Immature natural killer cell (primary cell): ENCODE measurements at regions not wholly inside any gene's neighbourhood (a gene's known extent, or its start where the extent isn't known, plus 50 kb on each side); places are given as distances from the start of the nearest gene placed in this dataset.

Source experiments
- DNase-seq, 3 donors: peaks; one replicate each; pipeline ENCODE4 v3.0.0; 2022; ENCODE audit warnings: mixed read lengths in 1 of 3
- H3K27ac Mint-ChIP-seq, 6 donors: one replicate each; pipeline ENCODE4 v1.8.0; 2020; ENCODE audit warnings: mixed read lengths in 6 of 6, mild to moderate bottlenecking in 5 of 6, inconsistent platforms in 4 of 6, moderate library complexity in 3 of 6
- H3K27me3 Mint-ChIP-seq, 3 donors: one replicate each; pipeline ENCODE4 v1.8.0; 2020 to 2021; ENCODE audit warnings: low read depth in 3 of 3, mild to moderate bottlenecking in 3 of 3, mixed read lengths in 3 of 3, moderate library complexity in 3 of 3, inconsistent platforms in 1 of 3
- H3K36me3 Mint-ChIP-seq, 3 donors: one replicate each; pipeline ENCODE4 v1.8.0; 2020; ENCODE audit warnings: mixed read lengths in 3 of 3, inconsistent platforms in 2 of 3, mild to moderate bottlenecking in 2 of 3
- H3K4me1 Mint-ChIP-seq, 2 donors: one replicate each; pipeline ENCODE4 v1.8.0; 2020; ENCODE audit warnings: inconsistent platforms in 2 of 2, mild to moderate bottlenecking in 2 of 2, mixed read lengths in 2 of 2, moderate library complexity in 1 of 2
- H3K4me3 Mint-ChIP-seq, 5 donors: one replicate each; pipeline ENCODE4 v1.8.0; 2020; ENCODE audit warnings: mild to moderate bottlenecking in 5 of 5, mixed read lengths in 5 of 5, inconsistent platforms in 3 of 5, moderate library complexity in 3 of 5
- H3K9me3 Mint-ChIP-seq, 6 donors: one replicate each; pipeline ENCODE4 v1.8.0; 2020; ENCODE audit warnings: mild to moderate bottlenecking in 6 of 6, mixed read lengths in 6 of 6, inconsistent platforms in 4 of 6, moderate library complexity in 3 of 6

- H3K4me3 Mint-ChIP-seq: no peak overlapping the region
- DNase-seq: no peak
- H3K9me3 Mint-ChIP-seq: peaks cover 0 to 1% (median 0%) of the 10 kb centered on the region in 6 donors
- no peaks in the 10 kb centered on the region for H3K36me3 Mint-ChIP-seq
- H3K4me1 Mint-ChIP-seq: no peaks in the 10 kb centered on the region
- H3K27ac Mint-ChIP-seq: no peak overlapping the region
- H3K27me3 Mint-ChIP-seq: peaks cover 0 to 5% (median 3%) of the 10 kb centered on the region in 3 donors
Observed at GRCh38 chr7:156223935-156224832, 411.9 kb upstream of the SHH start.

GRCh38 chr7:156222611-156223010, 410.3 kb upstream of the SHH start:
- no peaks in the 10 kb centered on the region for H3K4me1 Mint-ChIP-seq
- H3K36me3 Mint-ChIP-seq: no peaks in the 10 kb centered on the region
- H3K27me3 Mint-ChIP-seq: peaks cover 0 to 5% (median 3%) of the 10 kb centered on the region in 3 donors
- DNase-seq: no peak
- no peak overlapping the region for H3K4me3 Mint-ChIP-seq
- H3K27ac Mint-ChIP-seq: no peak overlapping the region
- H3K9me3 Mint-ChIP-seq: peaks cover 0 to 1% (median 0%) of the 10 kb centered on the region in 6 donors

- Mint-ChIP-seq H3K4me3 (no peak overlapping the region), H3K4me1 (no peaks in the 10 kb centered on the region), H3K36me3 (no peaks in the 10 kb centered on the region), H3K9me3 (peaks cover 0 to 1% (median 0%) of the 10 kb centered on the region in 6 donors), H3K27ac (no peak overlapping the region), H3K27me3 (peaks cover 0 to 5% (median 3%) of the 10 kb centered on the region in 3 donors)
- no peak for DNase-seq
Observed at GRCh38 chr7:156222151-156222550, 409.9 kb upstream of the SHH start.

- Mint-ChIP-seq H3K9me3 (peaks cover 0 to 1% (median 0%) of the 10 kb centered on the region in 6 donors), H3K4me1 (no peaks in the 10 kb centered on the region), H3K4me3 (no peak overlapping the region), H3K27me3 (peaks cover 0 to 5% (median 3%) of the 10 kb centered on the region in 3 donors), H3K27ac (no peak overlapping the region), H3K36me3 (no peaks in the 10 kb centered on the region)
- DNase-seq: no peak
Observed at GRCh38 chr7:156220701-156221100, 408.4 kb upstream of the SHH start.

- Mint-ChIP-seq H3K27ac (no peak overlapping the region), H3K4me3 (no peak overlapping the region), H3K27me3 (peaks cover 0 to 5% (median 3%) of the 10 kb centered on the region in 3 donors), H3K4me1 (no peaks in the 10 kb centered on the region), H3K36me3 (no peaks in the 10 kb centered on the region), H3K9me3 (peaks cover 0 to 1% (median 0%) of the 10 kb centered on the region in 6 donors)
- no peak for DNase-seq
Observed at GRCh38 chr7:156220078-156220605, 407.9 kb upstream of the SHH start.

- Mint-ChIP-seq H3K27ac (no peak overlapping the region), H3K36me3 (no peaks in the 10 kb centered on the region), H3K27me3 (peaks cover 0 to 5% (median 2%) of the 10 kb centered on the region in 3 donors), H3K9me3 (peaks cover 0 to 1% (median 0%) of the 10 kb centered on the region in 6 donors), H3K4me3 (no peak overlapping the region), H3K4me1 (no peaks in the 10 kb centered on the region)
- no peak for DNase-seq
Observed at GRCh38 chr7:156219307-156220077, 407.2 kb upstream of the SHH start.

GRCh38 chr7:156218544-156219306, 406.5 kb upstream of the SHH start:
- H3K9me3 Mint-ChIP-seq: peaks cover 0 to 1% (median 0%) of the 10 kb centered on the region in 6 donors
- H3K4me1 Mint-ChIP-seq: no peaks in the 10 kb centered on the region
- no peak for DNase-seq
- no peak overlapping the region for H3K4me3 Mint-ChIP-seq
- peaks cover 0 to 5% (median 2%) of the 10 kb centered on the region in 3 donors for H3K27me3 Mint-ChIP-seq
- H3K27ac Mint-ChIP-seq: no peak overlapping the region
- H3K36me3 Mint-ChIP-seq: no peaks in the 10 kb centered on the region

GRCh38 chr7:156217803-156218202, 405.5 kb upstream of the SHH start:
- DNase-seq: no peak
- Mint-ChIP-seq H3K9me3 (no peaks in the 10 kb centered on the region), H3K27me3 (peaks cover 2 to 5% (median 3%) of the 10 kb centered on the region in 3 donors), H3K36me3 (no peaks in the 10 kb centered on the region), H3K4me1 (no peaks in the 10 kb centered on the region), H3K4me3 (no peak overlapping the region), H3K27ac (no peak overlapping the region)

GRCh38 chr7:156209087-156209486, 396.8 kb upstream of the SHH start:
- no peaks in the 10 kb centered on the region for H3K4me1 Mint-ChIP-seq
- no peaks in the 10 kb centered on the region for H3K9me3 Mint-ChIP-seq
- DNase-seq: no peak
- no peaks in the 10 kb centered on the region for H3K36me3 Mint-ChIP-seq
- peaks cover 3 to 6% (median 3%) of the 10 kb centered on the region in 3 donors for H3K27me3 Mint-ChIP-seq
- no peak overlapping the region for H3K4me3 Mint-ChIP-seq
- no peak overlapping the region for H3K27ac Mint-ChIP-seq

- no peaks in the 10 kb centered on the region for H3K36me3 Mint-ChIP-seq
- no peak overlapping the region for H3K27ac Mint-ChIP-seq
- no peak for DNase-seq
- no peaks in the 10 kb centered on the region for H3K9me3 Mint-ChIP-seq
- H3K4me3 Mint-ChIP-seq: no peak overlapping the region
- H3K27me3 Mint-ChIP-seq: peaks cover 3 to 8% (median 5%) of the 10 kb centered on the region in 3 donors
- no peaks in the 10 kb centered on the region for H3K4me1 Mint-ChIP-seq
Observed at GRCh38 chr7:156207306-156207705, 395.0 kb upstream of the SHH start.

GRCh38 chr7:156206174-156206573, 393.9 kb upstream of the SHH start:
- Mint-ChIP-seq H3K4me3 (no peak overlapping the region), H3K4me1 (no peaks in the 10 kb centered on the region), H3K27me3 (peaks cover 3 to 7% (median 5%) of the 10 kb centered on the region in 3 donors), H3K36me3 (no peaks in the 10 kb centered on the region), H3K27ac (no peak overlapping the region), H3K9me3 (no peaks in the 10 kb centered on the region)
- no peak for DNase-seq

- H3K27ac Mint-ChIP-seq: no peak overlapping the region
- no peak for DNase-seq
- H3K9me3 Mint-ChIP-seq: no peaks in the 10 kb centered on the region
- H3K36me3 Mint-ChIP-seq: no peaks in the 10 kb centered on the region
- no peak overlapping the region for H3K4me3 Mint-ChIP-seq
- H3K4me1 Mint-ChIP-seq: no peaks in the 10 kb centered on the region
- peaks cover 2 to 6% (median 3%) of the 10 kb centered on the region in 3 donors for H3K27me3 Mint-ChIP-seq
Observed at GRCh38 chr7:156204820-156205219, 392.6 kb upstream of the SHH start.

- Mint-ChIP-seq H3K9me3 (peaks cover 0 to 2% (median 0%) of the 10 kb centered on the region in 6 donors), H3K4me3 (no peak overlapping the region)
- no peak for DNase-seq
Observed at GRCh38 chr7:156203923-156204322, 391.7 kb upstream of the SHH start.

More at GRCh38 chr7:156203923-156204322, 391.7 kb upstream of the SHH start:
- Mint-ChIP-seq H3K27ac (no peak overlapping the region), H3K4me1 (no peaks in the 10 kb centered on the region), H3K27me3 (peaks cover 2 to 6% (median 3%) of the 10 kb centered on the region in 3 donors), H3K36me3 (no peaks in the 10 kb centered on the region)
